ENCODE measurements at regions not wholly inside any gene's neighbourhood (a gene's known extent, or its start where the extent isn't known, plus 50 kb on each side); places are given as distances from the start of the nearest gene placed in this dataset.

- DNase-seq (ENCODE audit: low read depth), result no peak
- TF ChIP-seq CTCF (conservative IDR thresholded peaks at IDR 0.05; ENCODE audit: low read depth, low read length), result no peak
These were observed 2098.3 kb downstream of the TP53TG3F start for GRCh38 chr16:35557731-35558130.

GRCh38 chr16:35559911-35560636 lies 2100.7 kb downstream of the TP53TG3F start:
- TF ChIP-seq CTCF (conservative IDR thresholded peaks at IDR 0.05; ENCODE audit: low read depth, low read length), result peak; percentile 56
- no peak overlapping the region for H3K4me3 ChIP-seq (ENCODE audit: low read depth, low read length)
- no peak for DNase-seq (ENCODE audit: low read depth)

More at GRCh38 chr16:35557731-35558130, 2098.3 kb downstream of the TP53TG3F start:
- no peak overlapping the region for H3K4me3 ChIP-seq (ENCODE audit: low read depth, low read length)

- TF ChIP-seq CTCF (conservative IDR thresholded peaks at IDR 0.05; ENCODE audit: low read depth, low read length), result no peak
- H3K4me3 ChIP-seq (ENCODE audit: low read depth, low read length), result no peak overlapping the region
- DNase-seq (ENCODE audit: low read depth), result no peak
These were observed 2101.2 kb downstream of the TP53TG3F start for GRCh38 chr16:35560637-35560984.

GRCh38 chr16:35561346-35561745 lies 2101.9 kb downstream of the TP53TG3F start:
- no peak for DNase-seq (ENCODE audit: low read depth)
- TF ChIP-seq CTCF (conservative IDR thresholded peaks at IDR 0.05; ENCODE audit: low read depth, low read length), result no peak
- no peak overlapping the region for H3K4me3 ChIP-seq (ENCODE audit: low read depth, low read length)

GRCh38 chr16:35562471-35562870 lies 2103.1 kb downstream of the TP53TG3F start:
- DNase-seq (ENCODE audit: low read depth), result no peak
- no peak for TF ChIP-seq CTCF (conservative IDR thresholded peaks at IDR 0.05; ENCODE audit: low read depth, low read length)
- H3K4me3 ChIP-seq (ENCODE audit: low read depth, low read length), result no peak overlapping the region

GRCh38 chr16:35562919-35563318 lies 2103.5 kb downstream of the TP53TG3F start:
- DNase-seq (ENCODE audit: low read depth), result no peak
- no peak for TF ChIP-seq CTCF (conservative IDR thresholded peaks at IDR 0.05; ENCODE audit: low read depth, low read length)
- no peak overlapping the region for H3K4me3 ChIP-seq (ENCODE audit: low read depth, low read length)

- no peak for DNase-seq (ENCODE audit: low read depth)
- no peak for TF ChIP-seq CTCF (conservative IDR thresholded peaks at IDR 0.05; ENCODE audit: low read depth, low read length)
- no peak overlapping the region for H3K4me3 ChIP-seq (ENCODE audit: low read depth, low read length)
These were observed 2104.7 kb downstream of the TP53TG3F start for GRCh38 chr16:35564148-35564547.
